GM21723 (cell line): ENCODE measurements at regions not wholly inside any gene's neighbourhood (a gene's known extent, or its start where the extent isn't known, plus 50 kb on each side); places are given as distances from the start of the nearest gene placed in this dataset.

Experiments
- ATAC-seq: cut with Tn5 transposase; IDR thresholded peaks from one replicate; pipeline ENCODE4 v1.9.1; 2021; ENCODE audit warnings: mild to moderate bottlenecking, moderate library complexity; ENCODE audit not compliant: unreplicated experiment

- no peak for ATAC-seq
Measured at GRCh38 chr1:101089613-101090338, 64.2 kb upstream of the DPH5 start.

GRCh38 chr1:101088431-101088830 lies 62.8 kb upstream of the DPH5 start:
- no peak for ATAC-seq

GRCh38 chr1:101086783-101087182 lies 61.2 kb upstream of the DPH5 start:
- ATAC-seq, result no peak

GRCh38 chr1:101081496-101082488 lies 56.2 kb upstream of the DPH5 start:
- ATAC-seq, result no peak

GRCh38 chr1:101080859-101081258 lies 55.3 kb upstream of the DPH5 start:
- no peak for ATAC-seq

- no peak for ATAC-seq
Measured at GRCh38 chr1:101079341-101079740, 53.8 kb upstream of the DPH5 start.

- ATAC-seq, result no peak
Measured at GRCh38 chr1:101077849-101078248, 52.3 kb upstream of the DPH5 start.

- no peak for ATAC-seq
Measured at GRCh38 chr1:101075926-101076325, 50.3 kb upstream of the DPH5 start.
